GM23338 (cell line): ENCODE measurements at regions not wholly inside any gene's neighbourhood (a gene's known extent, or its start where the extent isn't known, plus 50 kb on each side); places are given as distances from the start of the nearest gene placed in this dataset.
A peak's percentile ranks its signal among the peaks of the same experiment; 100 is the strongest.

Experiments
- ATAC-seq: fragments of 200-7000 bp; cut with Tn5 transposase; 3 replicates; pipeline ENCODE4 v1.9.1; 2020
- DNase-seq: peaks from one replicate; pipeline ENCODE4 v3.0.0-alpha.2; 2015; ENCODE audit warnings: low spot score
- H2AFZ ChIP-seq: fragments of 200-600 bp; sonication (generic); 2 replicates; pipeline ENCODE4 v1.8.0; 2016; ENCODE audit warnings: antibody characterized with exemption, mild to moderate bottlenecking, moderate library complexity
- H3F3A ChIP-seq: fragments of 200-600 bp; sonication (generic); replicated peaks from 2 replicates; pipeline ENCODE4 v1.8.0; 2017; ENCODE audit warnings: antibody characterized with exemption, mixed run types, low read depth
- H3K27ac ChIP-seq: fragments of 200-600 bp; sonication (generic); 2 replicates; pipeline ENCODE4 v1.6.1; 2016; ENCODE audit warnings: low read depth
- H3K27me3 ChIP-seq: fragments of 200-600 bp; sonication (generic); 2 replicates; pipeline ENCODE4 v1.8.0; 2016; ENCODE audit warnings: mild to moderate bottlenecking, mixed run types, moderate library complexity; ENCODE audit not compliant: insufficient read depth
- H3K36me3 ChIP-seq: fragments of 200-600 bp; sonication (generic); 2 replicates; pipeline ENCODE4 v1.8.0; 2016; ENCODE audit warnings: mild to moderate bottlenecking; ENCODE audit not compliant: insufficient read depth
- H3K4me1 ChIP-seq: fragments of 200-600 bp; sonication (generic); 2 replicates; pipeline ENCODE4 v1.8.0; 2016; ENCODE audit warnings: mild to moderate bottlenecking, moderate library complexity; ENCODE audit not compliant: insufficient read depth
- H3K4me2 ChIP-seq: fragments of 200-600 bp; sonication (generic); 2 replicates; pipeline ENCODE4 v1.7.1; 2017; ENCODE audit warnings: mixed run types
- H3K4me3 ChIP-seq: fragments of 200-600 bp; sonication (generic); 2 replicates; pipeline ENCODE4 v1.6.1; 2016; ENCODE audit warnings: mixed run types
- H3K79me2 ChIP-seq: fragments of 200-600 bp; sonication (generic); replicated peaks from 2 replicates; pipeline ENCODE4 v1.8.0; 2017; ENCODE audit warnings: mild to moderate bottlenecking; ENCODE audit not compliant: insufficient read depth
- H3K9me2 ChIP-seq: fragments of 200-600 bp; sonication (generic); 2 replicates; pipeline ENCODE4 v1.8.0; 2017; ENCODE audit not compliant: insufficient read depth
- H4K20me1 ChIP-seq: fragments of 200-600 bp; sonication (generic); replicated peaks from 2 replicates; pipeline ENCODE4 v1.8.0; 2017; ENCODE audit warnings: mild to moderate bottlenecking; ENCODE audit not compliant: insufficient read depth
- H3K27ac Mint-ChIP-seq: 2 replicates; pipeline ENCODE4 v1.8.0; 2020; ENCODE audit warnings: inconsistent platforms, mild to moderate bottlenecking, moderate library complexity, mixed read lengths
- H3K27me3 Mint-ChIP-seq: 3 replicates; pipeline ENCODE4 v1.8.0; 2022; ENCODE audit warnings: low read depth, mild to moderate bottlenecking, moderate library complexity, mixed read lengths, inconsistent platforms; ENCODE audit not compliant: insufficient read depth, poor library complexity
- H3K36me3 Mint-ChIP-seq: 3 replicates; pipeline ENCODE4 v1.8.0; 2021; ENCODE audit warnings: low read depth, mild to moderate bottlenecking, inconsistent platforms, moderate library complexity, mixed read lengths
- H3K4me1 Mint-ChIP-seq: 3 replicates; pipeline ENCODE4 v1.8.0; 2020; ENCODE audit warnings: mild to moderate bottlenecking, inconsistent platforms, mixed read lengths
- H3K4me3 Mint-ChIP-seq: 3 replicates; pipeline ENCODE4 v1.8.0; 2021; ENCODE audit warnings: moderate library complexity, mild to moderate bottlenecking, inconsistent platforms, mixed read lengths
- H3K9me3 Mint-ChIP-seq: 3 replicates; pipeline ENCODE4 v1.8.0; 2020; ENCODE audit warnings: moderate library complexity, mild to moderate bottlenecking, inconsistent platforms, mixed read lengths
- CREB1 ChIP-seq: fragments of 250-450 bp; sonication (Bioruptor Pico); IDR thresholded peaks from 2 replicates; pipeline ENCODE4 v1.5.0; 2020; ENCODE audit warnings: low read depth, mild to moderate bottlenecking, moderate library complexity
- EZH2 ChIP-seq: fragments of 200-600 bp; sonication (generic); IDR thresholded peaks from one replicate; pipeline ENCODE4 v1.8.0; 2017; ENCODE audit warnings: antibody characterized with exemption, mild to moderate bottlenecking, low read depth; ENCODE audit not compliant: unreplicated experiment
- EZH2phosphoT487 ChIP-seq: fragments of 200-600 bp; sonication (generic); IDR thresholded peaks from one replicate; pipeline ENCODE4 v1.8.1; 2018; ENCODE audit warnings: antibody characterized with exemption; ENCODE audit not compliant: unreplicated experiment
- JUNB ChIP-seq: IDR thresholded peaks from one replicate; pipeline ENCODE4 v1.6.1; 2016; ENCODE audit warnings: antibody characterized with exemption; ENCODE audit not compliant: unreplicated experiment
- NANOG ChIP-seq: IDR thresholded peaks from 2 replicates; pipeline ENCODE4 v1.6.1; 2016; ENCODE audit warnings: antibody characterized with exemption, borderline replicate concordance
- POLR2AphosphoS5 ChIP-seq: IDR thresholded peaks from 2 replicates; pipeline ENCODE4 v1.6.1; 2016; ENCODE audit warnings: antibody characterized with exemption, low read depth
- STAT1 ChIP-seq: IDR thresholded peaks from one replicate; pipeline ENCODE4 v1.6.1; 2016; ENCODE audit warnings: antibody characterized with exemption; ENCODE audit not compliant: unreplicated experiment
- ZNF114 ChIP-seq: fragments of 250-450 bp; sonication (Bioruptor Pico); IDR thresholded peaks from 2 replicates; pipeline ENCODE4 v1.5.0; 2020; ENCODE audit warnings: mild to moderate bottlenecking, moderate library complexity
- ZNF331 ChIP-seq: fragments of 250-450 bp; sonication (Bioruptor Pico); IDR thresholded peaks from 2 replicates; pipeline ENCODE4 v1.5.0; 2020; ENCODE audit warnings: low read depth, mild to moderate bottlenecking, moderate library complexity
- TF ChIP-seq, protein P1 (sequence below): fragments of 250-450 bp; sonication (Bioruptor Pico); IDR thresholded peaks from 2 replicates; pipeline ENCODE4 v1.5.0; 2020; ENCODE audit warnings: mild to moderate bottlenecking, moderate library complexity
- TF ChIP-seq, protein P2 (sequence below), 2 experiments: fragments of 200-600 bp in 1 of 2; sonication (generic) in 1 of 2; conservative IDR thresholded peaks; 2 replicates each; pipeline versions ENCODE4 v1.5.1 to v1.6.1; 2016 to 2017; ENCODE audit warnings: antibody characterized with exemption in 2 of 2, low read depth in 2 of 2, mild to moderate bottlenecking in 2 of 2, moderate library complexity in 1 of 2
- TF ChIP-seq, protein P3 (sequence below): IDR thresholded peaks from 2 replicates; pipeline ENCODE4 v1.6.1; 2016; ENCODE audit warnings: antibody characterized with exemption
- TF ChIP-seq, protein P4 (sequence below): IDR thresholded peaks from one replicate; pipeline ENCODE4 v1.6.1; 2018; ENCODE audit warnings: antibody characterized with exemption; ENCODE audit not compliant: unreplicated experiment

DNA sequence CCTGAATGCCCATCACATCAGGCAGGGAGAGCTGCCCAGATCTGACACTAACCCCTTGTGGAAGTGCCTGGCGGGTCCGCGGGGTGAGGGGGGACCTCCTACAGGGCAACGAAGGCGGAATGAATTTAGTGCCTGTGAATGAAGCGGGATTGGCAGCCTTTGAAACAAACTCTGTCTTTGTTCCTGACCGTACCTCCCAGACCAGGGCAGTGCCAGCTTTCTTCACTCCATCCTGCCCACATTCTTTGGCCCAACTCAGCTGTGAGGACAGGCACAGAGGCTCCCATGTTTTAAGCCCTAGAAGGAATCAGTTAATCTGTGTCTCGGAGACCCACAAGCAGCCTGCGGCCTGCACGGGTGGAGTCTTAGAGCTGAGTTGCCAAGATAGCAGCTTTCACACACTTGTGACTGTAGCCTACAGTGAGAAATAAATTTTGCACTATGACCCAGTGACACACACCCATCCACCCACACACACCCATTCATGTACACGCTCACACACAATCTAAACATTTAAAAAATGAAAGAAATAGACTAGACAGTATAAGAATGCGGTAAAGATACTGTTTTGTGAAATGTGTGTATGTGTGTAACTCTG, 60.1 kb upstream of the USP24 start:
- H4K20me1 ChIP-seq: no peaks in the 10 kb centered on the region
- ATAC-seq (peak; percentile 31), DNase-seq (peak; percentile 48)
- Mint-ChIP-seq H3K27ac (no peak overlapping the region), H3K4me1 (peaks cover 20% of the 10 kb centered on the region), H3K4me3 (no peak overlapping the region), H3K9me3 (no peaks in the 10 kb centered on the region; the same call in 2 of the 3 replicates), H3K27me3 (no peaks in the 10 kb centered on the region), H3K36me3 (no peaks in the 10 kb centered on the region)
- H3K9me2 ChIP-seq: no peaks in the 10 kb centered on the region
- H3K79me2 ChIP-seq: no peaks in the 10 kb centered on the region
- no peak overlapping the region for H3K27ac ChIP-seq
- H3K4me1 ChIP-seq: peaks cover 7% of the 10 kb centered on the region
- H3K4me3 ChIP-seq: no peak overlapping the region
- H3K27me3 ChIP-seq: no peaks in the 10 kb centered on the region
- no peaks in the 10 kb centered on the region for H3F3A ChIP-seq
- TF ChIP-seq, protein P1, sequence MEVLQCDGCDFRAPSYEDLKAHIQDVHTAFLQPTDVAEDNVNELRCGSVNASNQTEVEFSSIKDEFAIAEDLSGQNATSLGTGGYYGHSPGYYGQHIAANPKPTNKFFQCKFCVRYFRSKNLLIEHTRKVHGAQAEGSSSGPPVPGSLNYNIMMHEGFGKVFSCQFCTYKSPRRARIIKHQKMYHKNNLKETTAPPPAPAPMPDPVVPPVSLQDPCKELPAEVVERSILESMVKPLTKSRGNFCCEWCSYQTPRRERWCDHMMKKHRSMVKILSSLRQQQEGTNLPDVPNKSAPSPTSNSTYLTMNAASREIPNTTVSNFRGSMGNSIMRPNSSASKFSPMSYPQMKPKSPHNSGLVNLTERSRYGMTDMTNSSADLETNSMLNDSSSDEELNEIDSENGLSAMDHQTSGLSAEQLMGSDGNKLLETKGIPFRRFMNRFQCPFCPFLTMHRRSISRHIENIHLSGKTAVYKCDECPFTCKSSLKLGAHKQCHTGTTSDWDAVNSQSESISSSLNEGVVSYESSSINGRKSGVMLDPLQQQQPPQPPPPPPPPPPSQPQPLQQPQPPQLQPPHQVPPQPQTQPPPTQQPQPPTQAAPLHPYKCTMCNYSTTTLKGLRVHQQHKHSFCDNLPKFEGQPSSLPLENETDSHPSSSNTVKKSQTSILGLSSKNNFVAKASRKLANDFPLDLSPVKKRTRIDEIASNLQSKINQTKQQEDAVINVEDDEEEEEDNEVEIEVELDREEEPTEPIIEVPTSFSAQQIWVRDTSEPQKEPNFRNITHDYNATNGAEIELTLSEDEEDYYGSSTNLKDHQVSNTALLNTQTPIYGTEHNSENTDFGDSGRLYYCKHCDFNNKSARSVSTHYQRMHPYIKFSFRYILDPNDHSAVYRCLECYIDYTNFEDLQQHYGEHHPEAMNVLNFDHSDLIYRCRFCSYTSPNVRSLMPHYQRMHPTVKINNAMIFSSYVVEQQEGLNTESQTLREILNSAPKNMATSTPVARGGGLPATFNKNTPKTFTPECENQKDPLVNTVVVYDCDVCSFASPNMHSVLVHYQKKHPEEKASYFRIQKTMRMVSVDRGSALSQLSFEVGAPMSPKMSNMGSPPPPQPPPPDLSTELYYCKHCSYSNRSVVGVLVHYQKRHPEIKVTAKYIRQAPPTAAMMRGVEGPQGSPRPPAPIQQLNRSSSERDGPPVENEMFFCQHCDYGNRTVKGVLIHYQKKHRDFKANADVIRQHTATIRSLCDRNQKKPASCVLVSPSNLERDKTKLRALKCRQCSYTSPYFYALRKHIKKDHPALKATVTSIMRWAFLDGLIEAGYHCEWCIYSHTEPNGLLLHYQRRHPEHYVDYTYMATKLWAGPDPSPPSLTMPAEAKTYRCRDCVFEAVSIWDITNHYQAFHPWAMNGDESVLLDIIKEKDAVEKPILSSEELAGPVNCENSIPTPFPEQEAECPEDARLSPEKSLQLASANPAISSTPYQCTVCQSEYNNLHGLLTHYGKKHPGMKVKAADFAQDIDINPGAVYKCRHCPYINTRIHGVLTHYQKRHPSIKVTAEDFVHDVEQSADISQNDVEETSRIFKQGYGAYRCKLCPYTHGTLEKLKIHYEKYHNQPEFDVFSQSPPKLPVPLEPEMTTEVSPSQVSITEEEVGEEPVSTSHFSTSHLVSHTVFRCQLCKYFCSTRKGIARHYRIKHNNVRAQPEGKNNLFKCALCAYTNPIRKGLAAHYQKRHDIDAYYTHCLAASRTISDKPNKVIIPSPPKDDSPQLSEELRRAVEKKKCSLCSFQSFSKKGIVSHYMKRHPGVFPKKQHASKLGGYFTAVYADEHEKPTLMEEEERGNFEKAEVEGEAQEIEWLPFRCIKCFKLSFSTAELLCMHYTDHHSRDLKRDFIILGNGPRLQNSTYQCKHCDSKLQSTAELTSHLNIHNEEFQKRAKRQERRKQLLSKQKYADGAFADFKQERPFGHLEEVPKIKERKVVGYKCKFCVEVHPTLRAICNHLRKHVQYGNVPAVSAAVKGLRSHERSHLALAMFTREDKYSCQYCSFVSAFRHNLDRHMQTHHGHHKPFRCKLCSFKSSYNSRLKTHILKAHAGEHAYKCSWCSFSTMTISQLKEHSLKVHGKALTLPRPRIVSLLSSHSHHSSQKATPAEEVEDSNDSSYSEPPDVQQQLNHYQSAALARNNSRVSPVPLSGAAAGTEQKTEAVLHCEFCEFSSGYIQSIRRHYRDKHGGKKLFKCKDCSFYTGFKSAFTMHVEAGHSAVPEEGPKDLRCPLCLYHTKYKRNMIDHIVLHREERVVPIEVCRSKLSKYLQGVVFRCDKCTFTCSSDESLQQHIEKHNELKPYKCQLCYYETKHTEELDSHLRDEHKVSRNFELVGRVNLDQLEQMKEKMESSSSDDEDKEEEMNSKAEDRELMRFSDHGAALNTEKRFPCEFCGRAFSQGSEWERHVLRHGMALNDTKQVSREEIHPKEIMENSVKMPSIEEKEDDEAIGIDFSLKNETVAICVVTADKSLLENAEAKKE (CRISPR knock-in tag): no peak
- TF ChIP-seq, protein P2, sequence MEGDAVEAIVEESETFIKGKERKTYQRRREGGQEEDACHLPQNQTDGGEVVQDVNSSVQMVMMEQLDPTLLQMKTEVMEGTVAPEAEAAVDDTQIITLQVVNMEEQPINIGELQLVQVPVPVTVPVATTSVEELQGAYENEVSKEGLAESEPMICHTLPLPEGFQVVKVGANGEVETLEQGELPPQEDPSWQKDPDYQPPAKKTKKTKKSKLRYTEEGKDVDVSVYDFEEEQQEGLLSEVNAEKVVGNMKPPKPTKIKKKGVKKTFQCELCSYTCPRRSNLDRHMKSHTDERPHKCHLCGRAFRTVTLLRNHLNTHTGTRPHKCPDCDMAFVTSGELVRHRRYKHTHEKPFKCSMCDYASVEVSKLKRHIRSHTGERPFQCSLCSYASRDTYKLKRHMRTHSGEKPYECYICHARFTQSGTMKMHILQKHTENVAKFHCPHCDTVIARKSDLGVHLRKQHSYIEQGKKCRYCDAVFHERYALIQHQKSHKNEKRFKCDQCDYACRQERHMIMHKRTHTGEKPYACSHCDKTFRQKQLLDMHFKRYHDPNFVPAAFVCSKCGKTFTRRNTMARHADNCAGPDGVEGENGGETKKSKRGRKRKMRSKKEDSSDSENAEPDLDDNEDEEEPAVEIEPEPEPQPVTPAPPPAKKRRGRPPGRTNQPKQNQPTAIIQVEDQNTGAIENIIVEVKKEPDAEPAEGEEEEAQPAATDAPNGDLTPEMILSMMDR (conservative IDR thresholded peaks at IDR 0.05; ENCODE audit: low read depth in 2 of 2): no peak
- TF ChIP-seq NANOG (no peak), STAT1 (no peak), JUNB (no peak), CREB1 (CRISPR knock-in tag) (no peak), EZH2 (no peak), ZNF331 (CRISPR knock-in tag) (no peak), EZH2phosphoT487 (no peak), ZNF114 (no peak), POLR2AphosphoS5 (no peak)
- TF ChIP-seq, protein P3, sequence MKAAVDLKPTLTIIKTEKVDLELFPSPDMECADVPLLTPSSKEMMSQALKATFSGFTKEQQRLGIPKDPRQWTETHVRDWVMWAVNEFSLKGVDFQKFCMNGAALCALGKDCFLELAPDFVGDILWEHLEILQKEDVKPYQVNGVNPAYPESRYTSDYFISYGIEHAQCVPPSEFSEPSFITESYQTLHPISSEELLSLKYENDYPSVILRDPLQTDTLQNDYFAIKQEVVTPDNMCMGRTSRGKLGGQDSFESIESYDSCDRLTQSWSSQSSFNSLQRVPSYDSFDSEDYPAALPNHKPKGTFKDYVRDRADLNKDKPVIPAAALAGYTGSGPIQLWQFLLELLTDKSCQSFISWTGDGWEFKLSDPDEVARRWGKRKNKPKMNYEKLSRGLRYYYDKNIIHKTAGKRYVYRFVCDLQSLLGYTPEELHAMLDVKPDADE: no peak
- TF ChIP-seq, protein P4, sequence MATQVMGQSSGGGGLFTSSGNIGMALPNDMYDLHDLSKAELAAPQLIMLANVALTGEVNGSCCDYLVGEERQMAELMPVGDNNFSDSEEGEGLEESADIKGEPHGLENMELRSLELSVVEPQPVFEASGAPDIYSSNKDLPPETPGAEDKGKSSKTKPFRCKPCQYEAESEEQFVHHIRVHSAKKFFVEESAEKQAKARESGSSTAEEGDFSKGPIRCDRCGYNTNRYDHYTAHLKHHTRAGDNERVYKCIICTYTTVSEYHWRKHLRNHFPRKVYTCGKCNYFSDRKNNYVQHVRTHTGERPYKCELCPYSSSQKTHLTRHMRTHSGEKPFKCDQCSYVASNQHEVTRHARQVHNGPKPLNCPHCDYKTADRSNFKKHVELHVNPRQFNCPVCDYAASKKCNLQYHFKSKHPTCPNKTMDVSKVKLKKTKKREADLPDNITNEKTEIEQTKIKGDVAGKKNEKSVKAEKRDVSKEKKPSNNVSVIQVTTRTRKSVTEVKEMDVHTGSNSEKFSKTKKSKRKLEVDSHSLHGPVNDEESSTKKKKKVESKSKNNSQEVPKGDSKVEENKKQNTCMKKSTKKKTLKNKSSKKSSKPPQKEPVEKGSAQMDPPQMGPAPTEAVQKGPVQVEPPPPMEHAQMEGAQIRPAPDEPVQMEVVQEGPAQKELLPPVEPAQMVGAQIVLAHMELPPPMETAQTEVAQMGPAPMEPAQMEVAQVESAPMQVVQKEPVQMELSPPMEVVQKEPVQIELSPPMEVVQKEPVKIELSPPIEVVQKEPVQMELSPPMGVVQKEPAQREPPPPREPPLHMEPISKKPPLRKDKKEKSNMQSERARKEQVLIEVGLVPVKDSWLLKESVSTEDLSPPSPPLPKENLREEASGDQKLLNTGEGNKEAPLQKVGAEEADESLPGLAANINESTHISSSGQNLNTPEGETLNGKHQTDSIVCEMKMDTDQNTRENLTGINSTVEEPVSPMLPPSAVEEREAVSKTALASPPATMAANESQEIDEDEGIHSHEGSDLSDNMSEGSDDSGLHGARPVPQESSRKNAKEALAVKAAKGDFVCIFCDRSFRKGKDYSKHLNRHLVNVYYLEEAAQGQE: no peak
- H2AFZ ChIP-seq: peak overlapping the region; percentile 96
- H3K36me3 ChIP-seq: no peaks in the 10 kb centered on the region
- H3K4me2 ChIP-seq: no peak overlapping the region
